ENCODE measurements at regions not wholly inside any gene's neighbourhood (a gene's known extent, or its start where the extent isn't known, plus 50 kb on each side); places are given as distances from the start of the nearest gene placed in this dataset.

DNA sequence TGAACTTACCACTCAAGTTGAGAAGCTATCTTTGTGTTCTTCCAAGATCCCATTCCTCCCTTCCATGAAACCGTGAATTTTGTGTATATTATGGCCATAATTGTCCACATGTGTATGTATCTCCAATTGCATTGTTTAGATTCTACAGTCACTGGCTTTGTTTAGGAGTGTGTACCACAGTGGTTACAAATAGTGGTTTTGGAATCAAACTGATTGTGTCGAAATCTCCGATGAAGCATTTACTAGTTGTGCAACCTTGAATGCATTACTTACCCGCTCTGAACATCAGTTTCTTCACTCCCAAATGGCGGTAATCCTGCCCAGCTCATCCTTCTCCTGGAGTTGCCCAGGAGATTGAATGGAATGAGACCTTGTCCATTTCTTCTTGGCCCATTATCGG, 145.0 kb upstream of the ZNF32 start:
- no peak for DNase-seq (ENCODE audit: low read depth in 2 of 2)

DNA sequence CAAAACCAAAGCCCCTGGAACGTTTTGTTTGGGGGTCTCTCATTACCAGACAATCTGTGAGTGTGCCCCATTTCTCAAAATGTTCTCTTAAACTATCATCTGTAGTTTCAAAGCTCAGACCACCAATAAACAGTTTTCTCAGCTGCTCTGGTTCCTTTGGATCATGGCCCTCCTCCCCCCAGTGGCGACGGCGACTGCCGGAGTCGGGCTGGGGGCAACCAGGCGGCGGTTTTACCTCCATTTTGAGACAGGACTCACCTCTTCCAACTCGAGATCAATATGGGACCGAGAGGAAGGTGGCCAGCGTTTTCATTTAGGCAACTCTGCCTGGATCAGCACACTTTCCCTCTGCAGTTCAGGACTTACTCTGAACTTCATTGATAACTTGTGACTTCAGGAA, 141.5 kb upstream of the ZNF32 start:
- no peak for DNase-seq (ENCODE audit: low read depth in 2 of 2)

- DNase-seq (ENCODE audit: low read depth in 2 of 2) = no peak
Measured at GRCh38 chr10:43785252-43785651, 136.6 kb upstream of the ZNF32 start.

DNA sequence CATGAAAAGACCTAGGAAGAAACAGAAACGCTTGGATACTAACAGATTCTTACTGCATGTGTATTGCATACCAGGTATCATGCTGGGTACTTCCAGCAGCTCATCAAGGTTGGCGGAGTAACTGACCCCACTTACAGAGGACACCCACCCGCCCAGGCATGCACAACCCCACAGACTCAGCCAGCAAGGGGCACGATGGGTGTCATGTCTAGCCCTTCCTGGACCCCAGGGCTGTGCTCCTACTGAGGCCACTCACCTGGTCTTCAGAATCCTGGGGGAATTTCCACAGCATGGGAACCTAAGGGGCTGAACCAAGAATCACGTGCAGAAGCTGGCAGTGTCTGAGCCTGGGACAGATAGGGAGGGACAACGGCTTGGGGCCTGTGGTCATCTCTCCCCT, 134.1 kb upstream of the ZNF32 start:
- DNase-seq (ENCODE audit: low read depth in 2 of 2) = no peak

DNA sequence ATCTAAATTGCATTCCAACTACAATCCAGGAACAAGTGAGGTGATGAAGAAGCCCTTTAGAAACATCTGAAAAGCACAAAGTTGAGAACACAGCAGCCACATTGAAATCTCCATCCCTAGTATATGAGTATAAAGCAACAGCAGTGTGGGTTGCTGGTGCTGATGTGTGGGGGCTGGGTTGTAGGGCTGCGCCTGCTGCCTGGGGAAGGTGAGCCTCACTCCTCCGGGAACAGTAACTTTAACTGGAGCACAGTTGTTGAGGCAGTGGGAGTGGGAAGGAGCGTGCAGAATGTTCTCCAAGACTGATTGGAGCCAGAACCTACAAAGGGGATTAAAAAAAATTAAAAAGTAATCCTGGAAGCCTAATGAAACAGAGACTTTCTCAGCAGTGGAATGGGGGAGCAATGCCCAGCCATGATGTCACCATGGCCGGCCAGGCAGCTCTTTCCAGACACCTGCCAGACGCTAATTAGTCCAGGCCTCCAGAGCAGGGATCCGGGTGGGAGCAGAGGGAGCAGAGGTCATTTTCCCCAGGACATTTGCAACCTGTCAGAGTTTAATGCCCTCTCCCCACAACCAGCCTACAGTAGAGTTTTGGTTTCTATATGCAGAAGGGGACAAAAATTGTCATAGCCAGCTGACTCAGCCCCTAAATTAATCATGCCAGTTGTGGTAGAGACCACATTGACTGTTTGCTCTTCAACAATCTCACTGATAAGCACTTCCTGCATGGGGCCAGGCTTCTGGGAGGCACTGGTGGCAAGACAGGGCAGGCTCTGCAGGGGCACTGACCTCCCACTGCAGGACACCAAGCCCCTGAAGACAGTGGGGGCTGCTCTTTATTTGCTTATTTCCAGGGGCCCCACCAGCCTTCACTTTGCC, 133.0 kb upstream of the ZNF32 start:
- DNase-seq (ENCODE audit: low read depth in 2 of 2) = peak in 1 of 2 donors; percentile 7

GRCh38 chr10:43778571-43778970, 129.9 kb upstream of the ZNF32 start:
- DNase-seq (ENCODE audit: low read depth in 2 of 2) = no peak

GRCh38 chr10:43775384-43775783, 126.7 kb upstream of the ZNF32 start:
- DNase-seq (ENCODE audit: low read depth in 2 of 2) = no peak

GRCh38 chr10:43774234-43774769, 125.6 kb upstream of the ZNF32 start:
- DNase-seq (ENCODE audit: low read depth in 2 of 2) = no peak

GRCh38 chr10:43773736-43774135, 125.1 kb upstream of the ZNF32 start:
- DNase-seq (ENCODE audit: low read depth in 2 of 2) = no peak

- DNase-seq (ENCODE audit: low read depth in 2 of 2) = no peak
Measured at GRCh38 chr10:43772171-43772570, 123.5 kb upstream of the ZNF32 start.

DNA sequence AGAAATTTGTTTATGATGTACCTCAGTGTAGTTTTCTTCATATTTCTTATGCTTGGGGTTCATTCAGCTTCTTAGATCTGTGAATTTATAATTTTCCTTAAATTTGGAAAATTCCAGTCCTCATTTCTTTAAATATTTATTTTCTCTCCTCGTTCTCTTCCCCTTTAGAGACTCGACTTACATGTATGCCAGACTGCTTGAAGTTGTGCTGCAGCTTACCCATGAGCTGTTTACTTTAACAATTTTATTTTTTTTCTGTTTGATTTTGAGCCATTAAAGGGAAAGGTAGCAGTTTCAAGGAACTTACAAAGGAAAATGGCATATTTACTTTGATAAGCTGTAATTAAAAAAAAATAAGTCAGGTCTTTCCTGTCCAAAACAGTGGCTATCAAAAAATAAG, 123.0 kb upstream of the ZNF32 start:
- no peak for DNase-seq (ENCODE audit: low read depth in 2 of 2)

DNA sequence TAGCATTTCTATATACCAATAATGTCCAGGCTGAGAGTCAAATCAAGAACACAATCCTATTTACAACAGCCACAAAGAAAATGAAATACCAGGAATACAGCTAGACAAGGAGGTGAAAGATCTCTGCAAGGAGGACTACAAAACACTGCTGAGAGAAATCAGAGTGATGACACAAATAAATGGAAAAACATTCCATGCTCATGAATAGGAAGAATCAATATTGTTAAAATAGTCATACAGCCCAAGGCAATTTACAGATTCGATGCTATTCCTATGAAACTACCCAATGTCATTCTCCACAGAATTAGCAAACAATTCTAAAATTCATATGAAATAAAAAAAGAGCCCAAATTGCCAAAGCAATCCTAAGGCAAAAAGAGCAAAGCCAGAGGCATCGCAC, 116.8 kb upstream of the ZNF32 start:
- no peak for DNase-seq (ENCODE audit: low read depth in 2 of 2)

- no peak for DNase-seq (ENCODE audit: low read depth in 2 of 2)
Measured at GRCh38 chr10:43763846-43764245, 115.2 kb upstream of the ZNF32 start.

DNA sequence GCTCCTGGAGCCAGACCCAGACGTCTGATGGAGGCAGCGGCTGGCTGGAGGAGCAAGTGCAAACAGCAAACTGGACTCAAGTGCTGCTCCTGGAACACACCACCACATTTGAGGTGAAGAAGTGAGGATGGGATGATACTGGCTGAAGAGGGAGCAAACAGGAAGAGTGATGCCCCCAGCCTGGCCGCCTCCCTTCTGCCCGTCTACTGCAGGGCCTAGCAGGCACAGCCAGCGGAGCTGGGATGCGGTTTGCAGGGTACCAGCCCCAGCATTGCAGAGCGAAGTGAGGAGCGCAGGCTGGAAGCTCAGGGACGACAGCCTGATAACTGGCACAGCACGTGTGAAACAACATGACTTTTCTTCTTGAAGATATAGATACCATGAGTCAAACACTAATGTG, 111.8 kb upstream of the ZNF32 start:
- no peak for DNase-seq (ENCODE audit: low read depth in 2 of 2)

DNA sequence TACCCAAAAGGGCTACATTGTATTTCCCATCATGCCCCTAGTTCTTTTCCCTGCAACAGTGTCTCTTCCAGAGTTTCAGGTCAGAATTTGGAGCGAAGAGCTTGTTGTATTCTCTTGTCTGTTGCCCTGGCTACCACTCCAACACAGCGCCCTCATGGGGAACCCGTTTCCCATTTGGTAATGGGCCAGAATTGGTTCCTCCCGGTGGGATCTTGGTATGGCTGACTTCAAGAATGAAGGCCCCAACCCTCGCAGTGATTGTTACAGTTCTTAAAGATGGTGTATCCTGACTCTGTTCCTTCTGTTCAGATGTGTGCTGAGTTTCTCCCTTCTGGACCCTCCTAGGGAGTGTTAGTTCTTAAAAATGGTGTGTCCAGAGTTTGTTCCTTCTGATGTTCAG, 110.5 kb upstream of the ZNF32 start:
- no peak for DNase-seq (ENCODE audit: low read depth in 2 of 2)

GRCh38 chr10:43756341-43756740, 107.7 kb upstream of the ZNF32 start:
- no peak for DNase-seq (ENCODE audit: low read depth in 2 of 2)

DNA sequence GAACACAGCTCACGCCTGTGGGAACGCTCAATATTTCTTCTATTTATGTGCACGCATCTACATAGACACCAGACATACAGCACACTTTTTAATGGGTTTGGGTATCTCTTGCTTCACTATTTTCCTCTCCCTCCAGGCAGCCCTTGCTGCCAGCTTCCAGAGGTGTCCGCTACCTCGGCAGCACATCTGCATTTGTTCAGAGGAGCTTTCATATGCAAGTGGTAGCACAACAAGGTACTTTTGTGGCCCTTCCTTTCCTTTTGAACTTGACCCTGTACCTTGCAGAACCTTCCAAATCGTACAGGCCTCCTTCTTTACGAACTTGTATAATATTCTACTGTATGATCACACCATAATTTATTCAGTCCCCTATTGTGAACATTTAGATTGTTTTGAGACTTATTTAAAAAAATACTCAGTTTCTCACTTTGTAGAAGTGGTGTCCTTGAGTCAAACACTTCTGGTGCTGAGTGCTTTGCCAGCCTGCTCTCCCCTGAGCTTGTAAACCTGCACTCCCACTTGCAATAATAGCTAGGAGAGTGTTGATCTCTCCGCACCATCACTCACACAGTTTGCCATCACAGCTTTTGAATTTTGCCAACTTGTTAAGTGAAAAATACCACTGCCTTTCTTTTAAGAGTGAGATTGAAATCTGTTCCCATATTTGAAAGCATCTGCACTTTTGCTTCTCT, 106.0 kb upstream of the ZNF32 start:
- no peak for DNase-seq (ENCODE audit: low read depth in 2 of 2)

GRCh38 chr10:43753397-43754061, 104.8 kb upstream of the ZNF32 start:
- no peak for DNase-seq (ENCODE audit: low read depth in 2 of 2)

GRCh38 chr10:43752682-43753081, 104.0 kb upstream of the ZNF32 start:
- DNase-seq (ENCODE audit: low read depth in 2 of 2) = no peak

DNA sequence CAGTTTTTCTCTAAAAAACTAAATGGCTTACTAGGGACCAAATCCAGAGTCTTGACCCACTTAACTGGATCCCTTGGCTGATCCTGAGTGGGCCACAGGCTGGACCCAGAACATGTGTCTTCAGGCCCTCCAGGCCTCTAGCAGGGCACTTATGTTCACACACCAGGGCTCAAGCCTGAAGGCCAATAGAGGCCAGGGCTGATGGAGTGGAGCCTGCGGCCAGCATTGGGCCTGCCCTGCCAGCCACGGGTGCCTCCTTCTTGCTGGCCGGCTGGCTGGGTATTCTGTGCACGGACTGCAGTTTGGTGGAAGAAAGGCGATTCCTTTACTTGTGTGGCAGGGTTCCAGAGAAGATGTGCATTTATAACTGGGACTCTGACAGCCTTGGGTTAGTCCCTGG, 103.0 kb upstream of the ZNF32 start:
- DNase-seq (ENCODE audit: low read depth in 2 of 2) = no peak

DNA sequence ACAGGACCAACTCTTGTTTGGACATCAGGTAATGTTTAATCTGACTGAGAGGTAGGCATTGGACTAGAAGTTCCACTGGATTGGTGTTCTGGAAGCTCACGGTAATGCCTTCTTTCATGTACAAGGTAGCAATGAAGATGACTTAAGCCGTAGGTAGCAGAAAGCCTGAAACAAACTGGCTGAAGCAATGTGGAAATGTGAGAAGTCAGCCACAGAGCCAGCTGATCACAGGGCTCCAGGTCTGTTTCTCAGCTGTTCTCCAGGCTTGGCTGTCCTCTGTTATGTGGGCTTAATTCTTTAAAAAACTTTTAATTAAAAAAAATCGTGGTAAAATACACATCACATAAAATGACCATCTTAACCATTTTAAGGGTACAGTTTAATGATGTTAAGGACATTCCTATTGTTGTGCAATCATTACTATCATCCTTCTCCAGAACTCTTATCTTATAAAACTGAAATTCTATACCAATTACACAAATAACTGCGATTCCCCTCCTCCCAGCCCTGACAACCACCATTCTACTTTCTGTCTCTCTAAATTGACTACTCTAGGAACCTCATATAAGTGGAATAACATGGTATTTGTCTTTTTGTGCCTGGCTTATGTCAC, 101.4 kb upstream of the ZNF32 start:
- no peak for DNase-seq (ENCODE audit: low read depth in 2 of 2)

DNA sequence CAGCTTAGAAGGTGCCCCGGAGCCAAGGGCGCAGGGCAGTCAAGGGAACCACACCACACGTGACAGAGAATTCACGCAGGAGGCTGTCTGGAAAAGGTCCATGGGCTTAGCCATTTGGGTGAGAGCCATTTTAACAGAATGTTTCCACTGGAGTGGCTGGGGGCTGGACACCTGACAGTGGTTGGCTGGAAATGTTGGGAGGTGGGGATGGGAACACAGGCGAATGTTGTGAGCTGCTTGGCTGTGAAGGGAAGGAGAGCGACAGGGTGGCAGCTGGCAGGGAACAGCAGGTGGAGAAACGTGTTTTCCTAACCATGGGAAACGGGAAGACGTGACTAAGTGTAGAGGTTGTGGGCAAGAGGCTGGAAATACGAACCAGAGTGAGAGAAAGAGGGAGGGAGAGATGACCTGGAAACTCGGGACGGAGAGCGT, 100.5 kb upstream of the ZNF32 start:
- no peak for DNase-seq (ENCODE audit: low read depth in 2 of 2)
